ENCODE measurements at regions not wholly inside any gene's neighbourhood (a gene's known extent, or its start where the extent isn't known, plus 50 kb on each side); places are given as distances from the start of the nearest gene placed in this dataset.

DNA sequence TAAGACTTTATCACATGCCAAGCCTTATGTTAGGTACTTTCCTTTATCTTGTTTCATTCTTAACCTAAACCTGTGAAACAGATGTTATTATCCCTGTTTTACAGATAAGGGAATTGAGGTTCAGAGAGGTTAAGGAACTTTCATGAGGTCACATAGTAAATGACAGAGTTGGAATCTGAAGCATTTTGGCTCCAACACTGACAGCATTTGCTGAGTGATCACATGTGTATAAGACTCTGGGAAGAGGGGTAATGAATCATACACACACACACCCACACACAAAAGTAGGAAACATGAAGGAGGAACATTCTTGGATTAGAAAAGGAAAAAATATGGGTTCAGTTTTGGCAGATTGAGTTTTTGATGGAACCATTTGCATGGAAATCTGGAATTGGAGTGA lies 212.5 kb downstream of the GJA1 start:
- Histone ChIP-seq H3F3A (ENCODE audit: insufficient read depth, low read length, poor library complexity, severe bottlenecking) (no peaks in the 10 kb centered on the region), H3K4me2 (ENCODE audit: low read length) (no peak overlapping the region), H3K9me3 (ENCODE audit: low read length) (no peaks in the 10 kb centered on the region), H3K9ac (ENCODE audit: low read length) (no peak overlapping the region), H3K27me3 (ENCODE audit: insufficient read depth, low read depth, low read length) (no peaks in the 10 kb centered on the region), H3K27ac (ENCODE audit: low read length) (no peak overlapping the region), H2AFZ (ENCODE audit: low read depth, low read length) (no peak overlapping the region), H3K9me2 (ENCODE audit: insufficient read depth, low read length) (no peaks in the 10 kb centered on the region), H3K4me3 (ENCODE audit: low read length) (no peak overlapping the region), H3K79me2 (replicated peaks; ENCODE audit: insufficient read depth, low read length) (no peaks in the 10 kb centered on the region), H4K20me1 (ENCODE audit: insufficient read depth) (no peaks in the 10 kb centered on the region), H3K36me3 (ENCODE audit: insufficient read depth, low read length) (no peaks in the 10 kb centered on the region)
- TF ChIP-seq EZH2 (IDR thresholded peaks at IDR 0.05; ENCODE audit: borderline replicate concordance, insufficient read depth, low read length, poor library complexity, severe bottlenecking) (no peak), MXI1 (conservative IDR thresholded peaks at IDR 0.05; ENCODE audit: poor library complexity, severe bottlenecking) (no peak), POLR2AphosphoS5 (IDR thresholded peaks at IDR 0.05) (no peak), SMC3 (conservative IDR thresholded peaks at IDR 0.05; ENCODE audit: poor library complexity) (no peak)

DNA sequence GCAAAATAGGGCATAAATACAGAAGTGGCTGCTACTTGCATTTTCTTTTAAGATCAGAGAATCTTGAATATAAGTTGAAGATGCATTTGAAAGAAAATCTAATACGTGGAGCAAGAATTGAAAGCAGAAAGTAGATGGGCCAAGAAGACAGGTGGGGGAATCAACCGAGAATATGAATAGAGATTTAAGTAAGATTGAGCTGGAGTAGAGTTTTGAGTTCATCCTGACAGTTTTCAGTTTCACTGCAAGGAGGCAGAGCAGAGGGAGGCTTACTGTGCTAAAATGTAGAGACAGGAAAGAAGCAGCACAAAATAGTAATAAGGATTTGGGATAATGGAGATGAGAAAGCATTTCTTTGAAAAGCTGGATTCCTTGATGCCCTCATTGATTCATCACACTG lies 214.5 kb downstream of the GJA1 start:
- H3K4me2 ChIP-seq (ENCODE audit: low read length), result no peak overlapping the region
- no peaks in the 10 kb centered on the region for H4K20me1 ChIP-seq (ENCODE audit: insufficient read depth)
- H2AFZ ChIP-seq (ENCODE audit: low read depth, low read length), result no peak overlapping the region
- H3K4me3 ChIP-seq (ENCODE audit: low read length), result no peak overlapping the region
- H3F3A ChIP-seq (ENCODE audit: insufficient read depth, low read length, poor library complexity, severe bottlenecking), result no peaks in the 10 kb centered on the region
- H3K9me3 ChIP-seq (ENCODE audit: low read length), result no peaks in the 10 kb centered on the region
- H3K79me2 ChIP-seq (replicated peaks; ENCODE audit: insufficient read depth, low read length), result no peaks in the 10 kb centered on the region
- H3K27me3 ChIP-seq (ENCODE audit: insufficient read depth, low read depth, low read length), result no peaks in the 10 kb centered on the region
- H3K36me3 ChIP-seq (ENCODE audit: insufficient read depth, low read length), result no peaks in the 10 kb centered on the region
- TF ChIP-seq SMC3 (conservative IDR thresholded peaks at IDR 0.05; ENCODE audit: poor library complexity), result no peak
- no peak for TF ChIP-seq EP300 (conservative IDR thresholded peaks at IDR 0.05; ENCODE audit: poor library complexity, severe bottlenecking)
- no peak for TF ChIP-seq TAF1 (IDR thresholded peaks at IDR 0.05; ENCODE audit: low read depth)
- TF ChIP-seq CTCF (IDR thresholded peaks at IDR 0.05; ENCODE audit: poor library complexity, severe bottlenecking), result no peak
- no peak for TF ChIP-seq POLR2AphosphoS5 (IDR thresholded peaks at IDR 0.05)
- TF ChIP-seq EZH2 (IDR thresholded peaks at IDR 0.05; ENCODE audit: borderline replicate concordance, insufficient read depth, low read length, poor library complexity, severe bottlenecking), result no peak
- no peak for TF ChIP-seq MXI1 (conservative IDR thresholded peaks at IDR 0.05; ENCODE audit: poor library complexity, severe bottlenecking)
- no peak for TF ChIP-seq RAD21 (conservative IDR thresholded peaks at IDR 0.05)
- TF ChIP-seq, protein P1, sequence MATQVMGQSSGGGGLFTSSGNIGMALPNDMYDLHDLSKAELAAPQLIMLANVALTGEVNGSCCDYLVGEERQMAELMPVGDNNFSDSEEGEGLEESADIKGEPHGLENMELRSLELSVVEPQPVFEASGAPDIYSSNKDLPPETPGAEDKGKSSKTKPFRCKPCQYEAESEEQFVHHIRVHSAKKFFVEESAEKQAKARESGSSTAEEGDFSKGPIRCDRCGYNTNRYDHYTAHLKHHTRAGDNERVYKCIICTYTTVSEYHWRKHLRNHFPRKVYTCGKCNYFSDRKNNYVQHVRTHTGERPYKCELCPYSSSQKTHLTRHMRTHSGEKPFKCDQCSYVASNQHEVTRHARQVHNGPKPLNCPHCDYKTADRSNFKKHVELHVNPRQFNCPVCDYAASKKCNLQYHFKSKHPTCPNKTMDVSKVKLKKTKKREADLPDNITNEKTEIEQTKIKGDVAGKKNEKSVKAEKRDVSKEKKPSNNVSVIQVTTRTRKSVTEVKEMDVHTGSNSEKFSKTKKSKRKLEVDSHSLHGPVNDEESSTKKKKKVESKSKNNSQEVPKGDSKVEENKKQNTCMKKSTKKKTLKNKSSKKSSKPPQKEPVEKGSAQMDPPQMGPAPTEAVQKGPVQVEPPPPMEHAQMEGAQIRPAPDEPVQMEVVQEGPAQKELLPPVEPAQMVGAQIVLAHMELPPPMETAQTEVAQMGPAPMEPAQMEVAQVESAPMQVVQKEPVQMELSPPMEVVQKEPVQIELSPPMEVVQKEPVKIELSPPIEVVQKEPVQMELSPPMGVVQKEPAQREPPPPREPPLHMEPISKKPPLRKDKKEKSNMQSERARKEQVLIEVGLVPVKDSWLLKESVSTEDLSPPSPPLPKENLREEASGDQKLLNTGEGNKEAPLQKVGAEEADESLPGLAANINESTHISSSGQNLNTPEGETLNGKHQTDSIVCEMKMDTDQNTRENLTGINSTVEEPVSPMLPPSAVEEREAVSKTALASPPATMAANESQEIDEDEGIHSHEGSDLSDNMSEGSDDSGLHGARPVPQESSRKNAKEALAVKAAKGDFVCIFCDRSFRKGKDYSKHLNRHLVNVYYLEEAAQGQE (IDR thresholded peaks at IDR 0.05; ENCODE audit: borderline replicate concordance), result no peak
- no peak overlapping the region for H3K9ac ChIP-seq (ENCODE audit: low read length)
- no peaks in the 10 kb centered on the region for H3K9me2 ChIP-seq (ENCODE audit: insufficient read depth, low read length)
- H3K27ac ChIP-seq (ENCODE audit: low read length), result no peak overlapping the region
